NCI-H2171 (cell line): ENCODE measurements at regions not wholly inside any gene's neighbourhood (a gene's known extent, or its start where the extent isn't known, plus 50 kb on each side); places are given as distances from the start of the nearest gene placed in this dataset.
"Not testable (repeated sequence)": the region's sequence is repeated elsewhere in the genome, so short reads cannot be mapped to it uniquely, and the experiment has no call there.

Source experiments
- DNase-seq: peaks from one replicate; lab custom pipeline; 2025; lab: John Stamatoyannopoulos, UW

- DNase-seq, result not testable (repeated sequence)
These were observed 86.9 kb upstream of the FZD7 start for GRCh38 chr2:201946746-201947145.

- DNase-seq, result no peak
These were observed 86.4 kb upstream of the FZD7 start for GRCh38 chr2:201947287-201947686.

GRCh38 chr2:201949181-201949926, 84.3 kb upstream of the FZD7 start:
- no peak for DNase-seq

- DNase-seq, result no peak
These were observed 83.8 kb upstream of the FZD7 start for GRCh38 chr2:201949927-201950246.

GRCh38 chr2:201950606-201951005, 83.0 kb upstream of the FZD7 start:
- no peak for DNase-seq

- DNase-seq, result peak; percentile 84
These were observed 81.5 kb upstream of the FZD7 start for GRCh38 chr2:201952187-201952586.

GRCh38 chr2:201953396-201953795, 80.3 kb upstream of the FZD7 start:
- DNase-seq, result no peak

- DNase-seq, result no peak
These were observed 79.8 kb upstream of the FZD7 start for GRCh38 chr2:201953880-201954279.

DNA sequence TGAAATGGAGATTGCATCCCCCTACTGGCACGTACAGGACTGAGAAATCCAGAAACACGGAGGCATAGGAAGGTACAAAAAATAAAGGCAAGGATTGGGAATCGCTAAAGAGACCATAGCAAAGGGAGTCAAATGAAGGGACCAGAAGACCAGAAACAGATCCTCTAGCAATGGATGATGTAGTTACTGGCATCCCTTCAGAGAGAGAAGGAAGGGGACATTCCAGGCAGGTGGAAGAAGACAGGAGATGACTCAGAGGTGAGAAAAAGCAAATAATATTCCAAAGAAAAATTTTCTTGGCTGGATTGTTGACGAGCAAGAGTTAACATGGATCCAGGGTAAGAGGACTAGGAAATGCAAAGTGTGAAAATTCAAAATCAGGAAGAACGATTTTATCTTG, 78.4 kb upstream of the FZD7 start:
- DNase-seq, result no peak

GRCh38 chr2:201955702-201956141, 77.9 kb upstream of the FZD7 start:
- no peak for DNase-seq

DNA sequence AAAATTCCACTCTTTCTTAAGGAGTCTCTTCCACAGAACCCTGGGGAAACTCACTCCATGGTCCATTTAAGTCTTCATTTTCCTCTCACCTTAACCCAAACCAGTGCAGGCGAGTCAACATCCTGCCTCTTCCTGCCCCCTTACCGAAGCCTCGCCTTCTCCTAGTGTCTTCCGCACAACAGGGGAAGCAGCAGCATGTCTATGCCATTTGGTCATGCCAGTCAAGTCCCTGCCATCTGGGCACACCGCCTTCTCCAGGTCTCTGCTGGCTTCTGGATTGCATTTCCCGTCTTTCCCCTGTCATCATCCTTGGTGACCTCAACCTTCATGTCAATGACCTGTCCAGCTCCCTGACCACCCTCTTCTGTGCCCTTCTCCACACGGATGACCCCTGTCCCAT, 77.3 kb upstream of the FZD7 start:
- DNase-seq, result no peak

- no peak for DNase-seq
These were observed 76.6 kb upstream of the FZD7 start for GRCh38 chr2:201957091-201957490.

- DNase-seq, result no peak
These were observed 74.5 kb upstream of the FZD7 start for GRCh38 chr2:201959198-201959597.

DNA sequence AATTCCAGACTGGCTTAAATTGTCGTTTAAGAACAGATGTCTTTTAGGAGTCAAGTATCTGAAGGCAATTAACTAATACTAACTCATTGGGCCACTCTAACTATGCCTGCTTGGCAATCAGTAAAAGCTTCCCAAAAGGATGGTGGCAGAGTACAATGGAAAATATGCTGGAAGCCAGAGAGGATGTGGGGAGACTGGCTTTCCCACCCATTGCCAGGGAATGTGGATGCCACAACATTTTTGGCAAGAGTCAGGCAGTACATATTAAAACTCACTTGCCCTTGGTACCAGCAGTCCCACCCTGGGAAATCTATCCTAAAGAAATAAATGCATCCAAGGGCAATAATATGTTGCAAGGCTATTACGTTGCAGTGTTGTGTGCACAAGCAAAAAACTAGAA, 74.0 kb upstream of the FZD7 start:
- DNase-seq, result no peak

- DNase-seq, result no peak
These were observed 73.3 kb upstream of the FZD7 start for GRCh38 chr2:201960305-201960704.

DNA sequence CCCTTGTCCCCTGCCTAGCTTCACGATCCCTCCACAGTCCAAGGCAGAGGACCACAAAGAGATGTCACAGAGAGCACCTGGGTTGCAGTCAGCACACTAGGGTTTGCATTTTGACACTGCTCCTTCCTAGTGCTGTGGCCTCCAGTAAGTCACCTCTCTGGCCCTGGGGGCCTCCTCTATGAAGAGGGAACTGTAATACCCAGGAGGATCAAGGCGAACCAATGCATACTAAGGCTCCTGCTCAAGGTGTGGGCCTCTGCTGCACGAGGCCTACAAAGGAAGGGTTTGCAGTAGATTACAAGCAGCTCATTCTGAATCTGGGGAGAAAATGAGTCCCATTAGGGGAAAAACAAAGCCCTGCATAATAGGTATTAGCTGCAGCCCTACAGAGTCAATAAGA, 72.3 kb upstream of the FZD7 start:
- DNase-seq, result no peak

DNA sequence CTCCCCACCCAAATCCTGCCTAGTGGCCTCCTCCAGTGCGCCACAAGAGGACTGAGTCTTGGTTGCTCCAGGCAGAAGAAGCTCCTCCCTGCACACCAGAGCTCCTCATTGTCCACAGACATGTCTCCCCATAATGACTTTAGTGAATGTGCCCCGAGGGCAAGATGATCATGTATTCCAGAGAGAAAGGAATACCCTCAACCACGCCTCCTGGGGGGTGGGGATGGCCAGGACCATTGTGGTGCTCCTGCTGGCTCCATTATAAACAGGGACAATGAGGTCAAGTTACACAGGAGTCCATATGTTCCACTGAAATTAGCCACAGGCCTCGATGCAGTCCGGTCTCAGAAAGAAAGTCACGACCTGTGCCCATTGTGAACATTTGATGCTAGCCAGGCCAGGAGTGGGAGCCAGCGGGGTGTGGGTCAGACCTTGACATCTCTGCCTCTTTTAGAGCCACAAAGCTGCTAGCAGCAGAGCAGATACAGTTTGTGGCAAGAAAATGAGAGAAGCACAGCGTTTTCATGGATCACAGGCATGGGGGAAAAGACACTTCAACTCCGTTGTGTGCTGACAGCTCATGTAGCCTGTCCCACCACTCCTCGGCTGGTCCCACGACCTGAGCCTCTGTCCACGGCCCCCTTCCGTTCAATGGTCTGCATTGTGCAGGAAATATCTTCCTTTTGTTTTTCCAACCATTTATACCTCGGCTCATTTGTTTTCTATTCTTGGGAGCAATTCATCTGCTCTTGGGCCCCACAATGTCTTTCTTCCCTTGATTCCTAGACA, 70.7 kb upstream of the FZD7 start:
- DNase-seq, result no peak

- DNase-seq, result no peak
These were observed 69.6 kb upstream of the FZD7 start for GRCh38 chr2:201964011-201964410.

GRCh38 chr2:201964631-201965206, 68.9 kb upstream of the FZD7 start:
- DNase-seq, result no peak

- DNase-seq, result no peak
These were observed 68.1 kb upstream of the FZD7 start for GRCh38 chr2:201965550-201965949.

DNA sequence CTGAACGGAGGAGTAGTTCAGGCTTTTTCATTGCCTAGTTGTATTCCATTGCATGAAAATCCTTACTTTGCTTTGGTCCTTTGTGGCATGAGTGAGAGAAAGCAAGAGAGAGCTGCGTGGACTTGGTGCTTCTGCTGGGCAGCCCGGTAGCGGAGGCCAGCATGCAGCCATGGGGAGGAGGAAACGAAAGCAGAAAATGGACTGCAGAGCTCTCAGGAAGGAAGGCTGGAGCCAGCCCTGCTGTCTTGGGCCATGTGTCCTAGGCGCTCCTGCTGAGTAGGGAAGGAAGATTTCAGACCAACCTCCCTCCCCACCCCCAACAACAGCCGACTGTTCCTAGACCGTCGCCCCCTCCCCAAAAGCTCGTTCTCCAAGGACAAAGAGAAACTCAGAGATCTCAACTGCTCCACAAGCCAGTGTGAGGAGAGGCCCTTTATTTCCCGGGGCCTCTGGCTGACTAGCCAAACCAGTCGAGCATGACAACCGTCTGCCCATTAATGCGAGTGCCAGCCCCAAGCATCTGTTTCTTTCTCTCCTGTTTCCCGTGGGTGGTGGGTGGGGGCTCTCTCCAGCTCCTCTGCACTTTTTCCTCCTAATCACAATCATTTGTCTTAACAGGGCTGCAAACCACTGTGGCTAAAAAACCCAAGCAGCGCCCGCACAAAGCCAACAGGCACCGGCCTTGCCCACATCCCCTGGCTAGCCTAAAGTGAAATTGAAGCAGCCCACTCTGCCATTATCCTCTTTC, 66.8 kb upstream of the FZD7 start:
- DNase-seq, result peak; percentile 75

DNA sequence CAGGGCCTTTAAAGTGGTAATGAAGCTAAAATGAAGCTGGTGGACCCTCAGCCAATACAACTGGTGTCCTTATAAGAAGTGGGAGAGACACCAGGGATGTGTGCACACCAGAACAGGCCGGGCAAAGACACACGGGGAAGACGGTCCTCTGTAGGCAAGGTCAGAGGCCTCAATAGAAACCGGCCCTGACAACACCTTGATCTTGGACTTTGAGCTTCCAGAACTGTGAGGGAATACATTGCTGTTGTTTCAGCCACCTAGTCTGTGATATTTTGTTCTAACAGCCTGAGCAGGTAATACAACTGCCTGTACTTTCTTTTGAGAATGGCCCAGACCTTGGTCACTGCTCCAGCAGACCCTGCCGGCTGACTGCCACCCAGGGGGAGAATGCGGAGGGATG, 65.6 kb upstream of the FZD7 start:
- DNase-seq, result no peak

GRCh38 chr2:201968476-201968875, 65.2 kb upstream of the FZD7 start:
- no peak for DNase-seq
